ENCODE measurements at regions not wholly inside any gene's neighbourhood (a gene's known extent, or its start where the extent isn't known, plus 50 kb on each side); places are given as distances from the start of the nearest gene placed in this dataset.

DNA sequence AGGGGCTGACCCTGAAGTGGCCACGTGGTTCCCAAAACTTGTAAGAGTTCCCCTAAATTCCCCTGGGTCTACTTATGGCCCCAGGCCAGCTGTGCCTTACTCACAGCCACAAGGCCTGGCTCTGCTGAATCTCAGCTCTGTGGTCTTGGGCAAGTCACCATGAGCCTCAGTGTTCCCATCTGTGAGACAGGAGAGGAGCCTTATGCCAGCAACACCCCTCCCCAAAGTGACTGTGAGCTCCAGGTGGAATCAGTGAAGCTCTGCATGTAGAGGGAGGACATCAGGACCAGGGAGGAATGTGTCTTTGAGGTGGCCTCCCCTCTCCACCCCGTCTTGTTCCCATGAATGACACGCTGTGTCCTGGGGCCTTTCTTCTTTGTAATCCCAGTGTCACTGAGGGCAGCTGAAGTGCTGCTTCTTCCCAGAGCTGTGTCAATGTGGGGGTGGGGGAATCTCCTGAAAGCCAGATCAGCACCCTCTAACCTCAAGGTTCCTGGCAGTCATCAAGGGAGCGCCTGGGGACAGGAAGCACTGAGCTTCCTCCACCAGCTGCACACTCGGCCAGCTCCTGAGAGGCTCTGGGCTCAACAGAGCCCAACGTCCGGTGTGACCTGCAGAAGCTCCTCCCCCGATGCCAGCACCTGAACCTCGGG, 258.9 kb downstream of the UACA start:
- no peak for DNase-seq

GRCh38 chr15:70503798-70504298, 259.5 kb downstream of the UACA start:
- no peak for DNase-seq

GRCh38 chr15:70503073-70503745, 260.1 kb downstream of the UACA start:
- no peak for DNase-seq

DNA sequence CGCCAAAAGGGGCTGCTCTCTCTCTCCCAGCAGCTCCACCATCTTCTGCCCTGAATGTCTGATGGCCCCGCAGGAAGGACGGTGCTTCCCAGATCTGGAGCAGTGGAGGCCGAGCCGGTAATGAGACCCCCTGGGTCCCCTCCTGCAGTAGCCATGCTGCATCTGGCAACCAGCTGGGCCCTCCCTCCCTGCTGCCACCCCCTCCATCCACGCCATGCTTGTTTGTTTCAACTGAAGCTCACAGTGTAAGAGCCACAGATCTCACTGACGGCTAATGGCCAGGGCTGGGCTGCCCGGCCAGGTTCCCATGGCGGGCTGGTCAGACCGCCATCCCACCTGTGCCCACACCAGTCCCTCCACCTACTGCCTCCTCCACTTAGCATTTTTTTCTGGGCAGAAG, 260.8 kb downstream of the UACA start:
- DNase-seq, result no peak

GRCh38 chr15:70501849-70502248, 261.5 kb downstream of the UACA start:
- DNase-seq, result no peak

DNA sequence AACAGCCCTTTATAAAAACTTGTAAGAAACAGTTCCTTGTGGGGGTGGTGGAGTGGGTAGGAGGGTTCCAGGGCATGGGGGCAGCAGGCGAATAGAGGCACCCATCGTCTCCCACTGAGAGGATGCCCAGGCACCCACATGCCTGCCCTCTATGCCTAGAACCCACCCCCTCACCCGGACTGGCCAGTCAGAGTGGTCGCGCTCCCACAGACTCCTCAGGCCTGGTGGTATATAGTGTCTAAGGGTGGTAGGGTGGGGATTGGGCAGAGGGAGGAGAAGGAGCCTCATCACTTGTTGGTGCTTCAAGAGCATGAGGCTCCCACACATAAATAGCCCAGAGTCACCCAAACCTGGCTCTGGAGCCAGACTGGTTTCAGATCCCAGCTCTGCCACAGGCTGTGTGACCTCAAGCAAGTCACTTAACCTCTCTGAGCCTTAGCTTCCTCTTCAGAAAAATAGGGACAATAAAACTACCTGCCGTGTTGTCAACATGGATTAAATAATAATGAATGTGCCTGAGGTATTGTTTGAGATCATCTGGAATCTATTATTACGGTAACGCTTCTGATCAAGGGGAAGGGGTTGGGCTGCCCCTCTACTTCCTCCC, 262.1 kb downstream of the UACA start:
- no peak for DNase-seq

DNA sequence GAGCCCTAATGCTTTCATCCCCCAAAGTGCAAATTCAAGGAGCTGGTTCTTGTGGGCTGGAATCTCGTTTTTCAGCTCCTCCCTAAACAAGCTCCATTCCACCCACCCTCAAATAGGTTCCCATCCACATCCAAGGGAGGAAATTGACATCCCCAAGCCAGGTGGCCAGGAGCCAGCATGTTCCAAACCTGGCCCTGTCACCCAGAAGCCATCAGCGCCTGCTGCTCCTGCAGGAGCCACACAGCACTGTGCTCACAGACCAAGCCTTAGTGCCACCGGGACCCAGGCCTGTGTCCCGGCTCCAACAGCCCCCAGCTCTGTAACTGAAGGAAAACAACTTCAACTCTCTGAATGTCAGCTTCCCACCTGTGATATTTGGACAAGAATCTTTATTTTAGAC, 263.6 kb downstream of the UACA start:
- DNase-seq, result no peak

DNA sequence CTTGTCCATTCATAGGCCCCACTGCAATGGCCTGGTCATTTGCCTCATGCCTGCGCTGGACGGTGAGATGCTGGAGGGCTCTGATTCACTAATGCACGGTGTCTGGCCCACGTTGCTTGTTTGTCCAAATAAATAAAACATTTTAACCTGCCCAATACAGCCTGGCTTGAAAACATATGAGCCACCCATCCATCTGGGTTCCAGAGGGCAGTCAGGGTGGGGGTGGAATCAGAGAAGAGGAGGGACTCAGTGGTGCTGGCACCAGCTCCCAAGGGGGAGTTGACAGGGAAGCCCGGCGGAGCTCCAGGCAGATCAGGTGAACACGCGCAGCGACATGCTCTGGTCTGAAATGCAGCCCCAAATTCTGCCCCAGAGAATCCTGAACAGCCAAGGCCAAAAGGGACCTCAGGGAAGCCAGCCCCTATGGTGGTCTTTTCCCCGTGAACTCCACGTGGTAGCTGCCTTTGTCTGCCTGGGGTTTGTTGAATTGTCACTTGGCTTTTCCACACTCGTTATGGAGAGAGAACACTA, 265.2 kb downstream of the UACA start:
- DNase-seq, result no peak

- DNase-seq, result no peak
Measured at GRCh38 chr15:70497661-70498060, 265.7 kb downstream of the UACA start.

DNA sequence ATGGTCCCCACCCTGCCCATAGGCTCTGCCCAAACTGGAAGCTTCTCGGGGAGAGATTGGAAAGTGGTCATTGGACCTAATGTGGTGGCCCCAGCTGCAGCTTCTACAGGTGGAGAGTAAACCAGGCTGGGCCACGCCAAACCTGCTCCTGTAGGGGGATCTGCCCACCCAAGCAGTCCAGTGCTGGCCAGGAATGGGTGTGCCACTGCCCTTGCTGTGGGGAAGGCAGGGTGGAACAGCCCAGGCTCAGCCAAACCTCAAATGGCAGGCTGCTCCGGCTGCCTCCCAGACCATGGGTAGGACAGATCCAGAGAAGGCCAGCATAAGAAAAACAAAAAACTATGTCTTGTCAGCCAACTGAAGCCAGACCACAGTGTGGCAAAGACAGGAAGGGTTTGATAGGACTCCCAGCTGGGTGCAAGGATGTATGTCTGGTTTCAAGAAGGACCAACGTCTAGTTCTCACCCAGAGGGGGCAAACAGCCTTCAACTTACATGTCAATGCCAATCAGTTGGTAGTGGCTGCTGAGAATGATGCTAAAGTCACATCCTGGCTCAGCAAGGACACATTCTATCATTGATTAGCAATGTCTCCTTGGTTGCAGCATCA, 267.3 kb downstream of the UACA start:
- no peak for DNase-seq

DNA sequence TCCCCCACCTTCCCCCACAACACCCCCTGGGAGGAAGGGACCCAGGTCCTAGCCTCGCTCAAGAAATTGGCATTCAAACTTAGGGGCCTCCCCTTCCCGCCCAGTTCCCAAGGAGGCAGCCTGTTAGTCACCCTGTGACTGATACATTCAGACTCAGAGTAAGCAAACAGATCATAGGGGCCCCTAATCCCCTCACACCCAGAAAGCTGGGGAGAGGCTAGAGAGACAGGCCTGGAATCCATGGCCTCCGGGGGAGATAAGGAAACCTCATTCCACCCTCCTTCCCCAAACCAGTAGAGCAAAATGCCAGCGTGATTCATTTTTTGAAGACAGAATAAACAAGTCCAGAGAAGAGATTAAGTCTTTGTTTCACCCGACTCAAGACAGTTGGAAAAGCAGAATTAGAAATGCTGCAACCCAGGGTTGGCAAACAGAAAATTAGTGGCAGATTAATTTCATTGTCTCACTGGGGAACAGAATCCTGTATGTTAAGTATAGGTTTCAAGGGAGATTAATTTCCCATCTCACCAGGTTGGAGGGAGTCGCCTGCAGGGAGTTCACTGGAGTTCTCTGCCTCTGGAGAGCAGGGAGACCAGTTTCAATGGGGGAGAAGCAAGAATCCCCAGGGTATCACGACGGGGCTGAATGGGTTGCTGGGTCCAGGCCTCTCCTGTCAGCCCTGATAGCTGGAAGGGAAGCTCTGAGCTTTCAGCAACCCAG, 268.3 kb downstream of the UACA start:
- DNase-seq, result no peak

GRCh38 chr15:70494517-70494851, 268.9 kb downstream of the UACA start:
- no peak for DNase-seq

- DNase-seq, result no peak
Measured at GRCh38 chr15:70493787-70494516, 269.4 kb downstream of the UACA start.

GRCh38 chr15:70493376-70493775, 270.0 kb downstream of the UACA start:
- no peak for DNase-seq

DNA sequence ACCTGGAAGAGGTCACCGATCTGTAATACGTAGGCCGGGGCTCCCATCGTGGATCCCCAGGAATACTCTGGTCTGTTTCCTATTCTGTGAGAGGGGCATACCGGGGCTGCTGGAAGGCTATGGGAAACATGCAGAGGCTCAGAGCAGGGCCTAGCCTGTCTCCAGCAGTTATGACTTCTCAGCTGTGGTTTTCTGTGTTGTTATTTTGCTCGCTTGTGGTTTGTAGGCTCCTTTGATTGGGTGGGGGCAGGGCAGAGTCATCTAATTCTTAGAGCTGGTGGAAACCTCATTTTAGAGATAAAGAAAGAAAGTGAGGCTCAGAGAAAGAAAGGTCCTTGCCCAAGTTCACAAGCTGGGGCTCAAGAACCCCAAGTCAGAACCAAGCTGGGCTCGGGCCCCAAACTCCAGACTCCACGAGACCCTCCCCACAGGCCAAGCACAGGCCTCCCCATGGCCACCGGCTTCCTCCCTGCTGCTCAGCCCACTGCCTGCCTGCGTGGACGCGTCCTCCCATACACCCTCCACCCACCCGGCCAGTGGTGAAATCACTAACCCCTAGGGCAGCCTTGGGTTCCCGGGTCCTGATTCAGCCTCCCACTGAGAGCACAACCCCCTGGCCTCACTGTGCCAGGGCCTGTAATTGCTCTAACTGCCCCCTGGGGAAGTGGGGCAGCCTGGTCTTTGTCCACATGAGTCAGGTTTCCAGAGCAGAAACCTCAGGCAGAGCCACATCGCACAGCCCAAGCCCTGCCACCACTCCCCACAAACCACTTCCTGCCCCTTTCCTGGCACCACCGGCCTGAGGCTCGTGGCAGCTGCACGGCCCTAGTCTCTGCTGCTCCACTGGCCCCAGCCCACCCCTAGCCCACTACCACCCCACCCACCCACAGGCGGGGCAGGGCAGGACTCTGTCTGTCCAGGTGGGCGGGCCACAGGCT, 270.8 kb downstream of the UACA start:
- DNase-seq, result no peak

DNA sequence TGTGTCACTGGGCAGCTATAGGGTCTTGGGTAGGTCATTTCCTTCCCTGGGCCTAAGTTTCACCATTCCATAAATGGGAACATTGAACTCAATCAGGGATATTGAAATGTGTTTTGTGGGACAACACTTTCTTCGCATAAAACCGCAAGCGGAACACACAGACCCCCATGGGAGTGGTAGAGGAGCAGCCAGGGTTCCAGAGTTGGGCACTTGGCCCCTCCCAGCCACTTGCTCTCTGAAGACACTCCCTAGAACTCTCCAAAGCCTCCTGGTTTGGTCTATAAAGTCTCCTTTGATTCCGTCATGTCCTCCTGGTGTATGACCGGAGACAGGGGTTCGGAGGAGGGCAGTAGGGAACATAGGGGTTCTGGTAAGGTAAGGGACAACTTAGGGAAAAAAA, 271.7 kb downstream of the UACA start:
- DNase-seq, result no peak

DNA sequence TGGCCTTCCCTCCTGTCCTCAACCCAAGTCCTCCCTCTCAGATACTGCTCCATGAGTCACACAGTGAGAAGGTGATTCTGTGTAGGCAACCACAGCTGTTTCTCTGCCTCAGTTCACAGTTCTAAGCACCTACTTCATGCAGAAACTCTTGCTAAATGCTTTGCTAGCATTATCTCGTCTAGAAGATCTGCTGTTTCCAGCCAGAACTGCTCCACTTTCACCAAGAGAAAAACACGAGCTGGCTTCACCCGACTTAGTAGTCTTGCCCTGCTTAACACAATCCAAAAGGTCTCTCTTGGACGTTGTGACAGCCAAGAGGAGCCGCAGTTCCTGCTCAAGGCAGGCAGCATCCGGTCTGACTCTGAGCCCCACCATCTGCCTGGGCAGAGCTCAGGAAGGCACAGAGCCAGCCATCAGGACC, 272.1 kb downstream of the UACA start:
- DNase-seq, result no peak

- no peak for DNase-seq
Measured at GRCh38 chr15:70490838-70491155, 272.6 kb downstream of the UACA start.

DNA sequence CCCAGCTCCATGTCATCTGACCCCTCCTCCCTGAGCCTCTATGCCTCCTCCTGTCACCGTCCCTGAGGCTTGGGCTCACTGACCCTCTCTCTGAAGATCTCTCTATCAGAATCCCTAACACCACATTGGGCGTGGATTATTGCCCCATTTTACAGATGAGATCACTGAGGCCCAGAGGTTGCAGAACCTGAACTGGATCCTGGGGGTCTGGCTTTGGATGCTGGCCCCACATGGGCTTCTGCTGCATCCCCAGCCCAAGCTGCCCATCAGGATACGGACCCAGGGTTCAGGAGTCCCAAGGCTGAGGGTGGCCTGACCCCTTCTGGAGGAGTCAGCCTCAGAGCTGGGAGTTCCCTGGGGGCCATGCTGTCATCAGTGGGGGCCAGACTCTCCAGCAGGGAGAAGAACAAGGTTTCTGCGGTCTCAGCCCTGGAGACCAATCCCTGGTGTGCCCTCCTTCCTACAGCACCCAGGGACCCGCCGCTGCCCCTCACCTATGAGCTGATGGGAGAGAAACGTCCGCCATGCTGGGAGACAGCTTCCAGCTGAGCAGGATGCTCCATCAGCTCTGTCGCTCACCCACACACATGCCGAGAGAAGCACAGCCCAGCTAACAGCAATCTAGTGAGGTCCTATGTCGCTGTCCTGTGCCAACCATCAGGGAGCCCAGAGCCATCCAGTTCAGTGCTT, 273.1 kb downstream of the UACA start:
- no peak for DNase-seq

DNA sequence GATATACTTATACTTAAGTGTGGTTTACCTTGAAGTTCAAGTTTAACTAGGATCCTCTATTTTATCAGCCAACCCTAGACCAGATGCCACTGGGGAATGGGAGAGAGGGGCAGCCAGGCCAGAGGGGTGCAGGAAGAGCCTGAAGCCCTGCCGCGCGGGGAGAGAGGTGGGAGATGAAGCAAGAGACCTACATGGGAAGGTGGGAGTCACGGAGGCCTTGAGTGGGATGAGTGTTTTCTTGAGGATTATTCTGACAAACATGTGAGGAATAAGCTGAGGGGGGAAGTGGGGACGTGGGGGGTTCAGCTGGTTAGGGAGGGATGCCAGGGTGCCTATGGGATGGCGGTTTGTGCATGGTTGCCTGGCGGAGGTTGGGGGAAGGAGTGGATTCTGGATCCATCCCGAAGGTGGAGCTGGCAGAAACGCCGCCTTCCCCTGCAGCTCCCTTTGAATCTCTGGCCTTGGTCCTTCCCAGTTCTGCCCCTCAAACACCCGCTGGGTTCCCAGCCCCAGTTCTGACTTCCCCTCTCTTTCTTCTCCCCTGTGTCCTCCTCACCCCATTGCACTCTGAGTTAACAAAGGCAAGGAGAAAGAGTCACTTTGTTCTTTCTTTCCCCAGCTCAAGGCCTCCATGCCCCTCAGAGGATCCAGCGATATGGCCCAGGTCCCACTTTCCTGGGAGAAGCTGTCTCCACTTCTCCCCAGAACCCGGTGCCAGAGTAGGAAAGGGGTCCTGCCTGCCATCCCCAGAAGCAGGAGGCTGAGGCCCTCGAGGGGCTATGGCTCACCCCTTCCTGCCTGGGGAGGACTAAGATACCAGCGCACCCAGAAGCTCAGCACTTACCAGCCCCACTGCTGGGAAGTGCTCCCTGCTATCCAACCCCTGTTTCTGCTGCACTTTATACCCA, 274.2 kb downstream of the UACA start:
- DNase-seq, result no peak
